22Rv1 (cell line): ENCODE measurements at regions not wholly inside any gene's neighbourhood (a gene's known extent, or its start where the extent isn't known, plus 50 kb on each side); places are given as distances from the start of the nearest gene placed in this dataset.

ENCODE experiments used
- CTCF ChIP-seq: fragments of 450-650 bp; IDR thresholded peaks from 2 replicates; pipeline ENCODE4 v1.5.1; 2017; ENCODE audit warnings: mild to moderate bottlenecking
- ZFX ChIP-seq: fragments of 450-650 bp; IDR thresholded peaks from 2 replicates; pipeline ENCODE4 v1.6.1; 2017; ENCODE audit warnings: antibody characterized with exemption, borderline replicate concordance

GRCh38 chr6:14462135-14462534 lies 344.6 kb downstream of the CD83 start:
- TF ChIP-seq CTCF: no peak
- TF ChIP-seq ZFX: no peak
